ENCODE measurements at regions not wholly inside any gene's neighbourhood (a gene's known extent, or its start where the extent isn't known, plus 50 kb on each side); places are given as distances from the start of the nearest gene placed in this dataset.
"Not testable (repeated sequence)": the region's sequence is repeated elsewhere in the genome, so short reads cannot be mapped to it uniquely, and the experiment has no call there.

DNA sequence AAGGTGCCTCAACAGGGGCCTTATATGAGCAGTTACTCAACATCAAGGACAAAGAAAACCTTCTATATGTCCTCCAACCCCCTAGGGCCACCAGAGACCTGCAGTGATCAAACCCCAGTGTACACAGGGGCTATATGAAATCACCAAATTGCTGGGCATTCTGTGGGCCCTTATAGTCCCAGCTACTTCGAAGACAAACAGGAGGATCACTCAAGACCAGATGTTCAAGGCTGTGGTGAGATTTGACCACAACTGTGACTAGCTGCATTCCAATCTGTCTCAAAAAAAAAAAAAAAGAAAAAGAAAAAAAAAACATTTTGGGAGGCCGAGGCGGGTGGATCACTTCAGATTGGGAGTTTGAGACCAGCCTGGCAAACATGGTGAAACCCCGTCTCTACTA is 51.0 kb upstream of the PRB2 start:
- CTCF ChIA-PET = no interaction called here
- Mint-ChIP-seq H3K36me3 (no peaks in the 10 kb centered on the region), H3K27me3 (peaks cover 10% of the 10 kb centered on the region), H3K4me3 (no peak overlapping the region), H3K9me3 (ENCODE audit: low read depth) (no peaks in the 10 kb centered on the region), H3K27ac (no peak overlapping the region), H3K4me1 (no peaks in the 10 kb centered on the region)
- ATAC-seq (no peak), DNase-seq (no peak)

GRCh38 chr12:11457996-11458645 is 62.8 kb upstream of the PRB2 start:
- no peak for ATAC-seq
- no peaks in the 10 kb centered on the region for H3K9me3 Mint-ChIP-seq (ENCODE audit: low read depth)
- H3K4me1 Mint-ChIP-seq = no peaks in the 10 kb centered on the region
- H3K36me3 Mint-ChIP-seq = no peaks in the 10 kb centered on the region
- CTCF ChIA-PET = no interaction called here
- no peak overlapping the region for H3K27ac Mint-ChIP-seq
- peaks cover 19% of the 10 kb centered on the region for H3K27me3 Mint-ChIP-seq
- DNase-seq = no peak
- no peak overlapping the region for H3K4me3 Mint-ChIP-seq

GRCh38 chr12:11460343-11461023 is 65.1 kb upstream of the PRB2 start:
- H3K4me1 Mint-ChIP-seq = no peaks in the 10 kb centered on the region
- H3K36me3 Mint-ChIP-seq = no peaks in the 10 kb centered on the region
- no peak for DNase-seq
- ATAC-seq = no peak
- no peak overlapping the region for H3K27ac Mint-ChIP-seq
- H3K9me3 Mint-ChIP-seq (ENCODE audit: low read depth) = no peaks in the 10 kb centered on the region
- CTCF ChIA-PET = no interaction called here
- H3K4me3 Mint-ChIP-seq = no peak overlapping the region
- H3K27me3 Mint-ChIP-seq = peaks cover 7% of the 10 kb centered on the region

- no peak for ATAC-seq
- CTCF ChIA-PET = no interaction called here
- H3K4me1 Mint-ChIP-seq = no peaks in the 10 kb centered on the region
- H3K27me3 Mint-ChIP-seq = peaks cover 6% of the 10 kb centered on the region
- no peaks in the 10 kb centered on the region for H3K9me3 Mint-ChIP-seq (ENCODE audit: low read depth)
- H3K4me3 Mint-ChIP-seq = no peak overlapping the region
- no peak overlapping the region for H3K27ac Mint-ChIP-seq
- no peaks in the 10 kb centered on the region for H3K36me3 Mint-ChIP-seq
- DNase-seq = no peak
Measured at GRCh38 chr12:11461433-11461832, 66.1 kb upstream of the PRB2 start.

GRCh38 chr12:11477110-11477509 is 81.7 kb upstream of the PRB2 start:
- Mint-ChIP-seq H3K27ac (no peak overlapping the region), H3K9me3 (ENCODE audit: low read depth) (no peaks in the 10 kb centered on the region), H3K4me3 (no peak overlapping the region), H3K27me3 (peaks cover 4% of the 10 kb centered on the region), H3K36me3 (no peaks in the 10 kb centered on the region), H3K4me1 (no peaks in the 10 kb centered on the region)
- no peak for DNase-seq
- no peak for ATAC-seq
- CTCF ChIA-PET = no interaction called here

- Mint-ChIP-seq H3K4me1 (peaks cover 8% of the 10 kb centered on the region), H3K9me3 (ENCODE audit: low read depth) (no peaks in the 10 kb centered on the region), H3K27me3 (peaks cover 13% of the 10 kb centered on the region), H3K4me3 (no peak overlapping the region), H3K36me3 (no peaks in the 10 kb centered on the region), H3K27ac (no peak overlapping the region)
- CTCF ChIA-PET = interaction anchor here (1.2 kb wide), 1 partner anchor 734 kb away, joined by 3 read pairs; no protein-coding TSS in a partner anchor
- ATAC-seq = no peak
- DNase-seq = no peak
Measured at GRCh38 chr12:11482955-11483354, 87.6 kb upstream of the PRB2 start.

DNA sequence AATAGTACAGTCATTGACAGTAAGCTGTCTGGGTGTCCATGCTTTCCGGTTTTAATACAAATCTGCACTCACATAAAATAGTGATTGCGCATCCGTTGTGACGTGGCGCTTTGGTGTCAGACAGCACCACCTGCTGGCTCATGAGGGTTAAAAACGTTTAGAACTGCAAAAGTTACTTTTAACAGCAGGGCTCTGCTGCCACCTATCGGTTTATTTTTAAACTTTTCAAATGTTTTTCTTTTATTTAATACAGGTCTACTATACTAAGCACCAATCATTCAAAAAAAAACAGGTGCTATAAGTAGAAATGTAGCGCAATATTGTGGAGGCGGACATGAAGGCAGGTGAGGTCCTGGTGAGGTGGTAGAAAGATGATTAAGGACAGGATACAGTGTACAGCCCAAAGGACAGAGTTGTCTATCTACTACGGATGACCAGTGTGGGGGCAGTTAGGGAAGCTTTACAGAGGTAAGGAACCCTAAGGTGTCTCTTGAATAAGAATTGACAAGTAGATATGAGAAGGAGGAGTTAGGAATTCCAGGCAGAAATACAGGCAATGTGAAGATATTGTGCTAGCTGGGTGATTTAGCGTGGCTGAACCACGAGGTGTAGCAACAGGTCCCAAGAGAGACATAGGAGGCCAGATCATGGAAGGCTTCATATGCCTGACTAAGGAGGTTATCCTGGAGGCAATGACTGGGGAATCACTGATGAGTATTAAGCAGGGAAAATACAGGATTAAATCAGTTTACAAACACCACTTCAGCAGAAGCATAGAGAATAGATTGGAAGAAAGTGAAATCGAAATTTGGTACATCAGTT is 91.5 kb upstream of the PRB2 start:
- H3K4me1 Mint-ChIP-seq = peaks cover 8% of the 10 kb centered on the region
- H3K9me3 Mint-ChIP-seq (ENCODE audit: low read depth) = no peaks in the 10 kb centered on the region
- H3K27me3 Mint-ChIP-seq = peaks cover 22% of the 10 kb centered on the region
- no peak overlapping the region for H3K4me3 Mint-ChIP-seq
- ATAC-seq = peak; percentile 91
- H3K27ac Mint-ChIP-seq = no peak overlapping the region
- H3K36me3 Mint-ChIP-seq = no peaks in the 10 kb centered on the region
- CTCF ChIA-PET = interaction anchor here (0.9 to 4.5 kb wide), 11 partner anchors 10 to 736 kb away, joined by 3 to 24 read pairs (median 4); no protein-coding TSS in a partner anchor
- peak; percentile 88 for DNase-seq

GRCh38 chr12:11496157-11496851 is 100.9 kb upstream of the PRB2 start:
- CTCF ChIA-PET = interaction anchor here (0.7 to 1.2 kb wide), 2 partner anchors 9 to 663 kb away, joined by 4 read pairs; no protein-coding TSS in a partner anchor
- no peak for DNase-seq

GRCh38 chr12:11497438-11497837 is 102.1 kb upstream of the PRB2 start:
- ATAC-seq = no peak

More at GRCh38 chr12:11496157-11496851, 100.9 kb upstream of the PRB2 start:
- Mint-ChIP-seq H3K9me3 (ENCODE audit: low read depth) (no peaks in the 10 kb centered on the region), H3K36me3 (no peaks in the 10 kb centered on the region), H3K4me3 (no peak overlapping the region), H3K4me1 (no peaks in the 10 kb centered on the region), H3K27me3 (peaks cover 15% of the 10 kb centered on the region), H3K27ac (no peak overlapping the region)
- no peak for ATAC-seq

GRCh38 chr12:11497995-11498394 is 102.6 kb upstream of the PRB2 start:
- no peak overlapping the region for H3K4me3 Mint-ChIP-seq
- no peak for ATAC-seq
- H3K27ac Mint-ChIP-seq = no peak overlapping the region
- H3K27me3 Mint-ChIP-seq = peaks cover 30% of the 10 kb centered on the region
- no peaks in the 10 kb centered on the region for H3K9me3 Mint-ChIP-seq (ENCODE audit: low read depth)
- H3K36me3 Mint-ChIP-seq = no peaks in the 10 kb centered on the region
- CTCF ChIA-PET = no interaction called here
- no peaks in the 10 kb centered on the region for H3K4me1 Mint-ChIP-seq
- no peak for DNase-seq

More at GRCh38 chr12:11497438-11497837, 102.1 kb upstream of the PRB2 start:
- Mint-ChIP-seq H3K27me3 (peaks cover 25% of the 10 kb centered on the region), H3K27ac (no peak overlapping the region), H3K4me3 (no peak overlapping the region), H3K9me3 (ENCODE audit: low read depth) (no peaks in the 10 kb centered on the region), H3K36me3 (no peaks in the 10 kb centered on the region), H3K4me1 (no peaks in the 10 kb centered on the region)
- no peak for DNase-seq
- CTCF ChIA-PET = interaction anchor here (1.2 kb wide), 1 partner anchor 11 kb away, joined by 4 read pairs; no protein-coding TSS in a partner anchor

- H3K27ac Mint-ChIP-seq; H3K36me3 Mint-ChIP-seq; DNase-seq; H3K9me3 Mint-ChIP-seq (ENCODE audit: low read depth); CTCF ChIA-PET; H3K4me1 Mint-ChIP-seq; H3K4me3 Mint-ChIP-seq: not testable (repeated sequence)
- ATAC-seq = peak; percentile 56
- peaks cover 33% of the 10 kb centered on the region for H3K27me3 Mint-ChIP-seq
Measured at GRCh38 chr12:11498574-11498973, 103.2 kb upstream of the PRB2 start.

DNA sequence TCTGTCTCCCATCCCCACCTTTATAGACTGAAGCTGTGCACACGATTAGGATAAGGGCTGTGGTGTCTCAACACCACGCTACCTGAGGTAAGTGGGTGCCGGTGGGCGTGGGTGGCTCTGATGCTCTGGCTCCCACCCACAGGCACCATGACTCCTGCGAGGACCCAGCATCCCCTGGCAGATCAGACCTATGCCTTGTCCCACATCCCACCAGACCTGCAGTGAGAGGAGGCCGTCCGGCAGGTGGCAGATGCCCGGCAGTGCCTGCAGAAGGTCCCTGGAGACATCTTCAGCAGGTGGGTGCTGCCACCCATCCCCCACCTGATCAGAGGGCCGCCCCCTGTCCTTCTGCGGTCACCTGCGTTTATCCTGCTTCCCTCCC is 104.4 kb upstream of the PRB2 start:
- H3K27me3 Mint-ChIP-seq = peaks cover 36% of the 10 kb centered on the region
- no peaks in the 10 kb centered on the region for H3K4me1 Mint-ChIP-seq
- no peak overlapping the region for H3K4me3 Mint-ChIP-seq
- CTCF ChIA-PET = interaction anchor here (0.9 to 1.4 kb wide), 4 partner anchors 11 to 46 kb away, joined by 3 to 4 read pairs (median 4); no protein-coding TSS in a partner anchor
- H3K9me3 Mint-ChIP-seq (ENCODE audit: low read depth) = no peaks in the 10 kb centered on the region
- no peaks in the 10 kb centered on the region for H3K36me3 Mint-ChIP-seq
- H3K27ac Mint-ChIP-seq = no peak overlapping the region
- ATAC-seq (no peak), DNase-seq (no peak)
